GM18870 (cell line): ENCODE measurements at regions not wholly inside any gene's neighbourhood (a gene's known extent, or its start where the extent isn't known, plus 50 kb on each side); places are given as distances from the start of the nearest gene placed in this dataset.
"Not testable (repeated sequence)": the region's sequence is repeated elsewhere in the genome, so short reads cannot be mapped to it uniquely, and the experiment has no call there.

ENCODE experiments used
- ATAC-seq: cut with Tn5 transposase; IDR thresholded peaks from one replicate; pipeline ENCODE4 v1.9.1; 2021; ENCODE audit warnings: moderate library complexity; ENCODE audit not compliant: unreplicated experiment

GRCh38 chr3:177356113-177356512 is 158.8 kb upstream of the TBL1XR1 start:
- ATAC-seq: no peak

DNA sequence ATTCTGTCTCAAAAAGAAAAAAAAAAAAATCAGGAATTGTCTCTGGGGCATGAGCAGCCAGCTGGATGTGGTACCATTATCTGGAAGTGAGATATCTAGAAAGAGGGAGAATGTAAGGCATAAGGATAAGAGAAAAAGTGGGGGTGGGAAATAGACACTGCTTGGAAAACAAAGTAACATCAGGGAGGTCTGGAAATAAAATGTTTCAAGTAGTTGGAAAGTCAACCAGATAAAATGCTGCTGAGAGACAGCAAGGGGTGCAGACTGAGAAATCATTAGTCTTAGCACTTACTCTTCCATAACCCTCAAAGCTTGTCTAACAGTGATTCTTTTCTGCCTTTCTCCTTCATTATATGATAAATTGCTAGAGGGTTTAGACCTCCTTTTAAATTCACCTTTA is 159.7 kb upstream of the TBL1XR1 start:
- no peak for ATAC-seq

DNA sequence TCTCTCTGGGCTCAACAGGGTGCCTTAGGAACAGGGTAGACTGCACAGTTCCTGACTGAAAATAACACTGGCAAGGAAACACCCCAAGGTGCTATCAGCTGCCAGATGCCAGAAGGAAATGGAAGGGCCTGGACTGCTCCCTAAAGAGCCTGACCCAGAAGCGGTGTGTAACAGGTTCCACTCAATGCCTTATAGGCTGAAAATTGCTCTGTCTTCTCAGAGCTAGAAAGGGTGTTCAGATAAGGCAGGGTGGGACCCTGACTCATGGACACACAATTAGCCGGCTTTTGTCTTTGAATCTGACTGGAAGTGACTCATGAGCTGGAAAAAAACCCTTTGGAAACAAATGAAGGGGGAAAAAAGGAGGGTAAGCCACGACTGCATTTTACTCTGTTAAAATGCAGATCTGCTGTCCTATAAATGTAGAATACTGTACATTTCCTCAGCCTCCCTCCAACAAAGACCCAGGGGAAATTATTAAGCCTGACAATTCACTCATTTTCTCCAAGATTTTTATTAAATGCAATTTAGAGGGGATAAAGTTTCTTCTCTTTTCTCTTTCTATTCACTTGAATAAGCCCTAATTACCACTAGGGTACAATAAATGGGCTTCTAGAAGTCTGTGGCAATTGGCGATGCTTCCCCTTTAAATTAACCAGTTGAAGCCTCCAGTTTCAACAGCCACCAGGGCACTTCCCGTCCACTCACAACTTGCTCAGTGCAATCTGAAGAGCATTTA is 160.2 kb upstream of the TBL1XR1 start:
- ATAC-seq: no peak

- ATAC-seq: peak; percentile 51
Observed at GRCh38 chr3:177358091-177358976, 161.1 kb upstream of the TBL1XR1 start.

DNA sequence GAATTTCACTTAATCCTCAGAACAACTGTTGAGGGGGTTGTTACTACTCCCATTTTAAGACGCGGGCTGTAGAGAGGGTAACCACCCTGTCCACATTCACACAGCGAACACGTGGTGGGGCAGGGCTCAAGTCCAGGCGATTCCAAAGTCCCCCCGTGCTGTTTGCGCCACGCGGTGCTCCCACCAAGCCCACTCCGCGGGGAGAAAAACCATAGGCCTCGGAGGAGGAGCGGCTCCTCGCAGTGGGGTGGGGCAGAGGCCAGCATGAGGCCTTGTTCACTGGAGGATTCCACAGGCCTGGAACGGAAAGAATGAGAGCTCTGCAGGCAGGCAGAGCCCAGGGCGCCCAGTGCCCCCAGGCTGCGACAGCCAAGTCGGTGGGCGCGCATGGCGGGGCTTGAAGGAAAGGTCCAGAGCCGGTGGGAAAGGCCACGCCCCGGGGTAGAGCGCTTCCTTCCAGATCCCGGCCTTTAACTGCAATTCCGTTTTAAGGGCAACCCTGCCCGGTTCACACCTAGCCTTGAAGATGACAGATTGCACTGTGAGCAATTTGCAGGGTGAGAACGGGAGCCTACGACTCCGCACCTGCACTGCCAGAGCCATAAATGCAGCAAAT is 161.8 kb upstream of the TBL1XR1 start:
- ATAC-seq: no peak

GRCh38 chr3:177359593-177360357 is 162.5 kb upstream of the TBL1XR1 start:
- ATAC-seq: peak; percentile 73

- ATAC-seq: no peak
Observed at GRCh38 chr3:177361081-177361938, 164.0 kb upstream of the TBL1XR1 start.

GRCh38 chr3:177362626-177363025 is 165.3 kb upstream of the TBL1XR1 start:
- no peak for ATAC-seq

GRCh38 chr3:177364236-177364635 is 167.0 kb upstream of the TBL1XR1 start:
- ATAC-seq: no peak

DNA sequence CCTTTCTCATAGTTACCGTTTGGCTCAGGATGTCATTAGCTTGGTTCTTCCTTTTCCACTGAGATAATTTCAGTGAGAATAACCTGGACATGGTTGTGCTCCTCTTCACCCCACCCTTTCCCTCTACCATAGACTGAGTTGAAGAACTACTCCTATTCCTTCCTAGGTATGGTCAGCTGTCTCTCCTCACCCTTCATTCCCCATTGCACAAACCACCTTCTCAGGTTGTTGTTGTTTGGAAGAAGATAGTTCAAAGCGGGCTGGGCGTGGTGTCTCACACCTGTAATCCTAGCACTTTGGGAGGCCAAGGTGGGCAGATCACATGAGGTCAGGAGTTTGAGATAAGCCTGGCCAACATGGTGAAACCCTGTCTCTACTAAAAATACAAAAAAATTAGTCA is 168.0 kb upstream of the TBL1XR1 start:
- not testable (repeated sequence) for ATAC-seq

- ATAC-seq: no peak
Observed at GRCh38 chr3:177367788-177368187, 170.5 kb upstream of the TBL1XR1 start.

GRCh38 chr3:177370246-177370822 is 173.1 kb upstream of the TBL1XR1 start:
- ATAC-seq: no peak

DNA sequence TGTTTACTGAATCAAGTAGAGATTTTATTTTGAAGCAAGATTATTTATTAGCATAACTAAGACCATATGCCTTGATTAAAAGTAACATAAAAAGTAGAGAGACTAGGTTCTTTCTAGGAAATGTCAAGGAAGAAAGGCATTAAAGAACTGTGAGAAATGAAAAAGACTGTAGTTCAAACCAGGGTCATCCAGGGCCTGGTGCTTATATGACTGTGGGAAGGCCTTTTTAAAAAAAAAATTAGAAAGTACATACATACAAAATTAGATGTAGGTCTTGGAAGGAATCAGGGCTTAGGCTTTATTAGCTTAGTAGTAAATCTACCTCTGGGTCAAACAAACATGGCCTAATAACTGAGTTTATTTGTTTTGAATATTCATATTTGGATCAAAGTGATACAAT is 173.9 kb upstream of the TBL1XR1 start:
- no peak for ATAC-seq

- no peak for ATAC-seq
Observed at GRCh38 chr3:177371888-177372287, 174.6 kb upstream of the TBL1XR1 start.

DNA sequence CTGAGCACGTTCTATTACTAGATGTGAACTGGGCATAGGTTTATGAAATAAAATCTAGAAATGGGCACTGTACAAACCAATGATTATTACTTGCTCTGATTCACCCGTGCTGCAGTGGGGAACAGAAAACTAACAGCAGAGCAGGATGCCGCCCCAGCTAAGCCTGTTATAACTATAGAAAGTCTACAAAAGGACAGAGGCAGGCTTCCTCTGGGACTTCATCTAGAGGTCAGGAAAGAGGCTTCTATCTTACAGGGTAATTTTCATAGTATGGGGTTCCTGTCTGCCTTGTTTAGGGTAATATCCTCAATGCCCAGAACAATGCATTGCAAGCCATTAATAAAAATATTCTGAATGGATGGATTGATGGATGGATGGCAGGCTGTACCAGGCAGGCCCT is 177.0 kb upstream of the TBL1XR1 start:
- ATAC-seq: no peak

GRCh38 chr3:177375316-177375715 is 178.0 kb upstream of the TBL1XR1 start:
- no peak for ATAC-seq

DNA sequence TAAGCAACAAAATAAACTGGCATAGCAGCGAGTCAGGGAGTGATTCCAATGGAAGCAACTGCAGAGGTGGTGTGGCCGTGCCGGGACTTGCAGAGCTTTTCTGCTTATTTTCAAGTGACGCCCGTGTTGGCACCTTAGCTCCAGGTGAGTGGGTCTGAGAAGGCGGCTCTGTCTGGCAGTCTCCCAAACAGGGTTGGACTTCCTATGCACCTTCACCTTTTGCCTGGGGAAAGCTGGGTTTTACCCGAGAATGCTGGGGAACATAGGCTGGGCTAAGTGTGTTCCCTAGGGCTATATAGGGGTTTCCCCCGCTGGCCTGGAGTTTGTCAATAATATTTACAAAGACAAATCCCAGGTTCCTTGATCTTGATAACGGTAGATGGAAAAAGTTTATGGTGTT is 179.9 kb upstream of the TBL1XR1 start:
- no peak for ATAC-seq

GRCh38 chr3:177378168-177378567 is 180.9 kb upstream of the TBL1XR1 start:
- peak; percentile 86 for ATAC-seq

DNA sequence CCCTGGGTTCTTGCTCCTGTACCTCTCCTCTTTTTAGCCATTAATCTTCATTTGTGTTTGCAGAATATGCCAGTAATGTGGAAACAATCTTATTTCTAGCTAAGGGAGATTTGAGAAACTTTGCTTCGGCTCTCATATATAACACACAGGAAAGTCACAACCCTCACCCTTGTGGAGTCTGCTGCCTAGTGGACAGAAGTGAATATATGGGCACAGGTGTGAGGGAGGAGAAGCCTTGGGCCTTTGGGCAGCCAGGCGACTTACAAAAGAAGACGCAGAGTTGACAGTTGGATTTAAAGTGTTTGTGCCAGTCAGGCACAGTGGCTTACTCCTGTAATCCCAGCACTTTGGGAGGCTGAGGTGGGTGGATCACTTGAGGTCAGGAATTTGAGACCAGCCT is 181.8 kb upstream of the TBL1XR1 start:
- no peak for ATAC-seq

- no peak for ATAC-seq
Observed at GRCh38 chr3:177381070-177381469, 183.8 kb upstream of the TBL1XR1 start.
